Bronchial epithelial cell (primary cell): ENCODE measurements at regions not wholly inside any gene's neighbourhood (a gene's known extent, or its start where the extent isn't known, plus 50 kb on each side); places are given as distances from the start of the nearest gene placed in this dataset.

Experiments
- DNase-seq: peaks from one replicate; pipeline ENCODE4 v3.0.0-alpha.2; 2010; ENCODE audit warnings: low read depth
- FAIRE-seq: peaks from 2 replicates; lab custom pipeline; 2011; peaks lifted over from hg19 to GRCh38; lab: Jason Lieb, UNC
- H3K27me3 ChIP-seq: 2 replicates; pipeline ENCODE4 v1.5.1; 2011; ENCODE audit warnings: low read length; ENCODE audit not compliant: control insufficient read depth, insufficient read depth
- H3K36me3 ChIP-seq: 2 replicates; pipeline ENCODE4 v1.5.1; 2011; ENCODE audit warnings: low read length; ENCODE audit not compliant: control insufficient read depth, insufficient read depth
- H3K4me3 ChIP-seq: 2 replicates; pipeline ENCODE4 v1.5.1; 2011; ENCODE audit warnings: mild to moderate bottlenecking, low read depth, low read length, control low read depth
- TF ChIP-seq, protein P1 (sequence below): IDR thresholded peaks from 2 replicates; pipeline ENCODE4 v1.5.1; 2011; ENCODE audit warnings: mild to moderate bottlenecking, moderate library complexity, low read length, control low read depth, inconsistent platforms; ENCODE audit not compliant: insufficient read depth, severe bottlenecking

DNA sequence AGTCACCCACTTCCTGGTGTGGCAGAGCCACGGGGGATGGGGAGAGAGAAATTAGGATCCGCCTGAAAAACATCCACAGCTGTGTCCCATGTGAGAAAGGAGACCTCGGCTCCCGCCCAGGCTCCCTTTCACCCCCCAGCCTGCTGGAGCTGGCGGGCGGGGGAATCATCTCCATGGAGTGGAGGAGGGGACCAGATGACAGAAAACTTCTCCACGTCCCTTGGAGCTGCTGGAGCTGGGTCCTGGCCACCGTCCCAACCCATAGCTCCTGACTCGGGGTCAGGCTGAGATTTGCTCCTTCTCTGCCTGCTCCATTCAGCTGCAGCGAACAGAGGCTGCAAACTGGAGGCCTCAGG, 113.8 kb downstream of the CEBPB start:
- Histone ChIP-seq H3K36me3 (no peaks in the 10 kb centered on the region), H3K4me3 (no peak overlapping the region), H3K27me3 (no peaks in the 10 kb centered on the region)
- FAIRE-seq (no peak), DNase-seq (no peak)
- TF ChIP-seq, protein P1, sequence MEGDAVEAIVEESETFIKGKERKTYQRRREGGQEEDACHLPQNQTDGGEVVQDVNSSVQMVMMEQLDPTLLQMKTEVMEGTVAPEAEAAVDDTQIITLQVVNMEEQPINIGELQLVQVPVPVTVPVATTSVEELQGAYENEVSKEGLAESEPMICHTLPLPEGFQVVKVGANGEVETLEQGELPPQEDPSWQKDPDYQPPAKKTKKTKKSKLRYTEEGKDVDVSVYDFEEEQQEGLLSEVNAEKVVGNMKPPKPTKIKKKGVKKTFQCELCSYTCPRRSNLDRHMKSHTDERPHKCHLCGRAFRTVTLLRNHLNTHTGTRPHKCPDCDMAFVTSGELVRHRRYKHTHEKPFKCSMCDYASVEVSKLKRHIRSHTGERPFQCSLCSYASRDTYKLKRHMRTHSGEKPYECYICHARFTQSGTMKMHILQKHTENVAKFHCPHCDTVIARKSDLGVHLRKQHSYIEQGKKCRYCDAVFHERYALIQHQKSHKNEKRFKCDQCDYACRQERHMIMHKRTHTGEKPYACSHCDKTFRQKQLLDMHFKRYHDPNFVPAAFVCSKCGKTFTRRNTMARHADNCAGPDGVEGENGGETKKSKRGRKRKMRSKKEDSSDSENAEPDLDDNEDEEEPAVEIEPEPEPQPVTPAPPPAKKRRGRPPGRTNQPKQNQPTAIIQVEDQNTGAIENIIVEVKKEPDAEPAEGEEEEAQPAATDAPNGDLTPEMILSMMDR, result no peak

DNA sequence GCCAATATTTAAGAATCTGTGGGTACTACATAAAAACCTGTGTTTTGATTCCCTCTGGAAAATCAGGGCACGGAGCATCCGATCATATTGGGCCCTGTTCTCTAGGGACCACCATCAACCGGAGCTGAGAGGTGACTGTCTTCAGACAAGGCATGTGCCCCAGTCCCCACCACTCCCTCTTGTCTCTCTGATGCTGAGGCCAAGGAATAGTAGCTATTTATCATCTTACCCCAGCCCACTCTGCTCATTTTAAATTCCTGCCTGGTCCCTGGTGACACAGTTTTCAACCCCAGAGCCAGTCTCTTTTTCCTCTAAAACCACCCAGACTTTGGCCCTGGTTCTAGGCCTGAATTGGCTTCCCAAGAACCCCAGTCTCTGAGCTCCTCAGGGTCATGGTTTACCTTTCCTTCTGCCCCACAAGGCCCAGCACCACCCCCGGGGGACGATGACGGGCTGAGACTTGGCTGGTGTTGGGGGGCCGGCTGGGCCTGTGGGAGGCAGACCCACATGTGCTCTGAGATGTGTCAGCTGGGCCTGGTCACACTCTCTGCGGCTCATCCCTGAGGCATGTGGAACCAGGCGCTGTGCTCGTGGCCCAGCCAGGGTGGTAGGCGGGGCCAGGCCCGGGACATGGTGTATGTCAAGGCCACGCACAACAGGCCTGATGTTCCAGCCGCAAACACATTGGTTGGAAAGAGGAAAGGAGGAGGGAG, 114.4 kb downstream of the CEBPB start:
- Histone ChIP-seq H3K27me3 (no peaks in the 10 kb centered on the region), H3K36me3 (no peaks in the 10 kb centered on the region), H3K4me3 (no peak overlapping the region)
- TF ChIP-seq, protein P1, result no peak
- DNase-seq (no peak), FAIRE-seq (no peak)

DNA sequence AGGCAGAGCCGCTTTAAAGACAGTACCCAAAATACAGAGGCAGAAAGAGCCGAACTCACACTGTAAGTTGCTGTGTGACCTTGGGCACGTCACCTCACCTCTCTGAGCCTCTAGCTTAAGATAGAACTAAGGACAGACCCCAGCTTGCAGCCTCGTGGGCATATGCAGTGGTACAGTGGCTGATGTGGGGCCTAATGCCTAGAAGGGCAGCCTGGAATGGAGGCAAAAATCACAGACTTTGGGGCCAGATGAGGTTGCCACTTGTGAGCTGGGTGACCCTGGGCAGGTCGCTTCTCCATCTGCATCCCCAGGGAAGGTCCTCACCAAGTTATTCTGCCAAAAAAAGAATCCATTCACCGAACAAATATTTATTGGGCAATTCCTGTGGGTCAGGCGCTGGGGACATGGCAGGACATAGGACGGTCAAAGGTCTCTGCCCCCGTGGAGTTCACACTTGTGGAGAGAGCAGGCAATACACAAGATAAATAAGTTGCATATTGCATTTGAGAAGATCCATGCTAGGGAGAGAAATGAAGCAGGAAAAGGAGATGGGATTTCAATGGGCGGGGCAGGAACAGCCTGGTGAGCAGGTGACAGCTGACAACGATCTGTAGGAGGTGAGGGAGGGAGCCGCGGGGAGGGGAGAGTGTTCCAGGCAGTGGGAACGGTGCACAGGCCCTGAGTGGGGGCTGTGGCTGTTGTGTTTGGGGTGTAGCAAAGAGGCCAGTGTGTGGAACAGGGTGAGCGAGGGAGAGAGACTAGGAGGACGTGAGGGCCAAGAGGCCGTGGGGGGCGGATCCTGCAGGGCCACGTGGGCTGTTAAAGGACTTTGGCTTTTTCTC, 115.2 kb downstream of the CEBPB start:
- Histone ChIP-seq H3K4me3 (no peak overlapping the region), H3K36me3 (no peaks in the 10 kb centered on the region), H3K27me3 (no peaks in the 10 kb centered on the region)
- TF ChIP-seq, protein P1, result no peak
- FAIRE-seq (no peak), DNase-seq (peak; percentile 32)

DNA sequence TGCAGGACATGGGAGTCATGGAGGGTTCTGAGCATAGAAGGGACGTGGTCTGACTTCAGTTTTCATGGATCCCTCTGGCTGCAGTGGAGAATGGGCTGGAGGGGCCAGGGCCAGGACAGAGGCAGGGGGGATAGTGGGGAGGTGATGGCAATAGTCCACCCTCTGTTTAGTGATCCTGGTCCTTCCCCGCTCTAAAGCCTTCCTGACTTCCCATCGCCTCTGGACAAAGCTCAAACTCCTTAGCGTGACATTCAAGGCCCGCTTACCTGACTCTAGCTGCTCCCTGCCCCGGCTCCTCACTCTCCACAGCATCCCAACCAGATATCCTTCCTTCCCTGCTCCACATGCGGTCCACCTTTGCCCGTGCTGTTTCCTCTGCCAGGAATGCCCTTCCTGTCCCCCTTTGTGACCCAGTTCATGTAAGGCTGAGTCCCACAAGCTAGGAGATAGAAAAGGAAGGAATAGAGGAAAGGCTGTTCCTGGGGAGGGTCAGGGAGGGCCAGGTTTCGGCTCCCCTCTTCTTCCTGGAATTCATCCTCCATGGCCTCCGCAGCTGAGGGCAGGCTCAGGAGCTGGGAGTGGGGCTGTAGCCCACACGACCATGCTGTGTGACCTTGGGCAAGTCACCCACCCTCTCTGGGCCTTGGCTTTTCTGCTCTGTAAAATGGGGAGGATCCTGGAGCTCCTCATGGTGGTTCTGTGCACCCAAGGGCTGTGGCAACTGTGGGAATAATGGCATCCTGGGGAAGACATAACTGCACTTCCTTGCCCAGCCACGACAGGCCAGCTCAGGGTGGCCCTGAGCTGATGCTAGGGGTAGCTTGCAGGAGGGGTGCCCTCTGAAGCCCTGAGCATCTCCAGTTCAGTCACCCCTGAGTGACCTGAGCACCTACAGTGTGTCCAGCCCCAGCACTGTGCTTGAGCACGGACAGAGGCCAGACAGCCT, 116.1 kb downstream of the CEBPB start:
- H3K4me3 ChIP-seq, result no peak overlapping the region
- no peaks in the 10 kb centered on the region for H3K36me3 ChIP-seq
- TF ChIP-seq, protein P1, result no peak
- H3K27me3 ChIP-seq, result no peaks in the 10 kb centered on the region
- DNase-seq (no peak), FAIRE-seq (no peak)

DNA sequence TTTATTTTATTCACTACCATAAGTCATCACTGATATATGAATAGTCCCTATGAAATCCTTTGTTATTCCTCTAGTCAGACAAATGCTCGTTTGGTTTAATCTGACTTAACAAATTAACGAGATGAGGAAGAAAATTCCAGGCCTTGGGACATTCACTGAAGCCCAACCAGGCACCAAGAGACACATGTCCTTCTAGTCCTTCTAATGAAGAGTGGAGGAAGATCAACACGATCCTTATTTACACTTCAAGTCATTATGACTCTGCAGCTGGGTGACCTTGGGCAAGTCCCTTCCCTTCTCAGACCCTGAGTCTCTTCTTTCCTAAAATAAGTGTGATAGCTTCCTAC, 117.5 kb downstream of the CEBPB start:
- Histone ChIP-seq H3K27me3 (no peaks in the 10 kb centered on the region), H3K36me3 (no peaks in the 10 kb centered on the region), H3K4me3 (no peak overlapping the region)
- no peak for DNase-seq
- no peak for FAIRE-seq
- TF ChIP-seq, protein P1, result no peak
